ENCODE measurements at regions not wholly inside any gene's neighbourhood (a gene's known extent, or its start where the extent isn't known, plus 50 kb on each side); places are given as distances from the start of the nearest gene placed in this dataset.

DNA sequence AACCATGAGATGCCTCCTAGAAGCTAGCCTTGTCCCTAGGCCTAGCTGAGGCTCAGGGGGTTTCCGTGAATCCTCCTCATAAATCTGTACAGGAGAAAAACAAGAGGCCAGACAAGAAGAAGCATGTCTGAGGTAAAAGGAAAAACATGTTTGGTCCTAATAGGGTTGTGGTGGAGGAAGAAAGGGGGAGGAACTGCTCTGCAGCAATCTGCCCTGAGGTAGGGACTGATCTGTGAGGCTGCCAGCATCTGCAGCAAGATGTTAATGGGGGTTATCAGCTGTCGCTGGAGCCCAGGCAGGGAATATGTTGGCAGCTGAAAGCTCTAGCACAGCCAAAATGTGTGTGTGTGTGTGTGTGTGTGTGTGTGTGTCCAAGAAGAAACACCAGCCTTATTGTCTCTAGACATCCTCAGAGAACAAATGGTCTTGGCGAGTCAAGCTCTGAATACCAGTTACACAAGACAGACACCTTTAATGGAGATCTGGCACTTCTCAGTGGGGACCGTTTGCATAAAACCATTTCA is 218.5 kb downstream of the NUAK1 start:
- DNase-seq (ENCODE audit: low spot score) (no peak), FAIRE-seq (no peak)

DNA sequence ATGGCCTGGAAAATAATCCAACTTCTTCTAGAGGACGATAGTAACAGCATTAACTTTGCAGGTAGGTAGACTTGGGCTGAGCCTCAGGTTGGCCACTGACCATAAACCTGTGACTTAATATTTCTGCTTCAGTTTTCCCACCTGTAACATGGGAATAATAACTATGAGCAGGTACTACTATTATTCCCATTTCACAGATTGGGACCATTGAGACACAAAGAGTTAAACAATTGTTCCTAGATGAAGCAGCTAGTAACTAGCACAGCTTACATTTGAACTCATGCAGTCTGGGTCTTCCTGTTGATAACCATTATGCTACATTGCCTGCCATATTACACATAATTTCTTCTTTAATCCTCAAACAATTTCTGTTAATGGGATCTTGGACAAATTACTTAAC is 217.7 kb downstream of the NUAK1 start:
- FAIRE-seq: no peak
- no peak for DNase-seq (ENCODE audit: low spot score)

DNA sequence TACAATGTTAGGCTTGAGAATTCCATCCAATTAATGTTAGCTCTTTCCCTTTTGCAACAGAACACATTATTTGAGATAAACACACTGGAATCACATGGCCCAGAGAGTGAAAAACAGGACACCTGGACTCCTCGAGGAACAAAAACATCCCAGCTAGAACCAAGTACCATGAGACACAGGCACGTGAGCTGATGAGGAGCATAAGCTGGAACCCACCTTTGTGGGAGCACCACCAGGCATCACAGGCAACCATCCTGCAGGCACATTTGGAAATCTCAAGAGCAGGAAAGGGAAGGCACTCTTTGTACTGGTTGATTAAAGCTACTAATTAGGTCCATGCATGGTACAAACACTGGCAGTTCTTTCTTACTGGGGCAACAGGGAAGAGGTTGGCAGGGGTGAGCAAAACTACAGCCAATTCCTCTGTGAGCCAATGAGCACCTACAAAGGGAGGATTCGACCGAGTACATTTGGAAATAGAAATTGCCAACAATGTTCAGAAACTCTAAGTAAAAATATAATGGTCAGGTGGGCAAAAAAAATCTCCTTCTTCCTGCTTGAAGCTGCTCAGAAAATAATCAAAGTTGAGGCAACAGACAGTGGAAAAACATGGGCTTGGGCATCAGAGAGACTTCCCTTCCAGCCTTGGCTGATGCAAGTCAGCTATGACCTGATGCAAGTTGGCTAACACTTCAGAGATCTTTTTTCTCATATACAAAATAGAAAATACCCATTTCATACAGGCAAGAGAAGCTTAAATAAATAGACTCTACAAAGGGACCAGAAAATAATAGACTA is 216.7 kb downstream of the NUAK1 start:
- DNase-seq (ENCODE audit: low spot score): no peak
- no peak for FAIRE-seq

DNA sequence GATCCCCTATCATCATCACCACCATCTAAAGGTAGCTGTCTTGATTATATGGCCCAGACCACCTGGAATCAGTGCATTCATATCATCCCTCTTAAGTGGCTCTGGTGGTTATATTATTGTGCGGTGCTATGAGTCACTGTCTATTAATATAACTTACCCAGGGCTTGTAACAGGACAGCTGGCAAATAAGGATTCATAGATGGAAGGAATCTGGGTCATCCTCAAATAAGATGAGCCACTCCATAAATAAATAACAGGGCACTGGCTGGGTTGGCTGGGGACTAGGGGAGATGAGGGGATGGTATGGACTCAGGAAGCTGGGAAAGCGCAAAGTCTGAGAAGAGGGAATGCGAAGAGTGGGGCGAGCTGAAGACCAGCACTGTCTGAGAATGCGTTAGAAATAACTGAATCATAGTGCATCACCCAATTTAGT is 216.1 kb downstream of the NUAK1 start:
- FAIRE-seq: no peak
- DNase-seq (ENCODE audit: low spot score): peak; percentile 65

DNA sequence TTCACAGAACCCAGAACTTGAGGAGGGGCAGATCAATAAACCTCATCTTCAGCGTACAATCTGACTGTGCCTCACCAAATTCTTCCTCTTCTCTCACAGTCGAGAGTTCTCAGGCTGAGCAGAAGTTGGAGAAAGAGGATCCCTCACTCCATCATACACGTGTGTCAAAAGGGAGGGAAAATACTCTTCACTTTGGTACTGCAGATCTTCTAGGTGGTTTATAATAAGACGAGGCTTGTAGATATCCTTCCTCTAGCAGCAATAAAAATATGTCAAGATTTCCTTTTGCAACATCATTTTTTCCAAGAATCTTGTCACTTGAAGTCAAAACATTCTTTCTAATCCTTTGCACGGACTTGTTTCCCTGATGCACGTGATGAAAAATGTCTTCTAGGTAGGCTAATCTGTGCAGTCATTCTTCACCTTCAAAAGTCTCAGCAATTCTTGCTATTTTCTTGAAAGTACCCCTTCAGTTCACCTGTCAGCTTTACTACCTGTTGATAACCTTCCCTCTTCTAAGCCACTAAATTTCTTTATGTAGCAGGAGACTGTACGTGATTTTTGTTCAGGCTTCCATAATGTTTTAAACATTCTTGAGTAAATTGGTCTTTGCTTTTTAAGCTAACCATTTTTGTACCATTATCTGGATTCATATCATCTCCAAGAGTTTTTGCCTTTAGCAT is 214.1 kb downstream of the NUAK1 start:
- no peak for DNase-seq (ENCODE audit: low spot score)
- FAIRE-seq: no peak

DNA sequence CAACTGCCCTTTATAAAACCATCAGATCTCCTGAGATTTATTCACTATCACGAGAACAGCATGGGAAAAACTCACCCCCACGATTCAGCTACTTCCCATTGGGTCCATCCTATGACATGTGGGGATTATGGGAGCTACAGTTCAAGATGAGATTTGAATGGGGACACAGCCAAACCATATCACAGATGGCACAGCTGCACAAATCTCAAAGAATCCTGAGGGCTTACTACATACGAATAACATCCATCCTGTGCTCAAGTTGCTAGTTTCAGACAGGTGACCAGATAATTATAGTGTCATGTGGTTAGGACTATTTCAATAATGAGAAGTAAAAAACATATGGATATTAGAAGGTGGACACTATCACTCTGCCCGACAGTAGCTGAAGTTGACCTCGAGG is 211.2 kb downstream of the NUAK1 start:
- no peak for DNase-seq (ENCODE audit: low spot score)
- no peak for FAIRE-seq

DNA sequence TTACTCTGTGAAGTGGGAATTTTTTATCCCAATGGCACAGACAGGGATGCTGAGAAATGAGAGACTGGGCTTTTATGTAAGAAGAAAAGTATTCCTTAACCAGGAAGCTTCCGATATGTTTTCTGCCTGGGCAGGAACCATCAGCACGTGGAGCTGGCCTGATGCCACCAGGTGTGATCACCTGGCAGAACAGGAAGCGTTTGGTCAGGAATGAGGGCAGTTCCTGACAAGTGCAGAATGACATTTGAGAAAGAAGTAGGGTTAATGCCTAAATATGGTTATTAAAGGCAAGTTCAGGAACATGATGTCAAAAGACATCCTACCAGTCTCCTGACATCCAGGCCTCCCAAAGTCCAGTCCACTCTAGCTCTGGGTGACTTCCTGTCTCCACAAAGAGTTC is 210.3 kb downstream of the NUAK1 start:
- no peak for DNase-seq (ENCODE audit: low spot score)
- no peak for FAIRE-seq

DNA sequence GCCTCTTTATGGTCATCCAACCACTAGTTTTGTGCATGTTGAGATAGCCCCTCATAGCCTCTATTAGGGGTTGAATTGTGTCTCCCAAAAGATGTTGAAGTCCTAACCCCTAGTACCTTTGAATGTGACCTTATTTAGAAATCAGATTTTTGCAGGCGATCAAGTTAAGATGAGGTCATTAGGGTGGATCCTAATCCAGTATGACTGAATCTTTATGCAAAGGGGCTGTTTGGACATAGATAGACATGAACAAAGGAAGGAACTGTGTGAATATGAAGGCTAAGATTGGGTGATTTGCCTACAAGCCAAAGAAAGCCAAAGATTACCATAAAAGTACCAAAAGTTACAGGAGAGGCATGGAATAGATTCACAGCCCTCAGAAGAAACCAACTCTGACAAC is 209.6 kb downstream of the NUAK1 start:
- no peak for FAIRE-seq

DNA sequence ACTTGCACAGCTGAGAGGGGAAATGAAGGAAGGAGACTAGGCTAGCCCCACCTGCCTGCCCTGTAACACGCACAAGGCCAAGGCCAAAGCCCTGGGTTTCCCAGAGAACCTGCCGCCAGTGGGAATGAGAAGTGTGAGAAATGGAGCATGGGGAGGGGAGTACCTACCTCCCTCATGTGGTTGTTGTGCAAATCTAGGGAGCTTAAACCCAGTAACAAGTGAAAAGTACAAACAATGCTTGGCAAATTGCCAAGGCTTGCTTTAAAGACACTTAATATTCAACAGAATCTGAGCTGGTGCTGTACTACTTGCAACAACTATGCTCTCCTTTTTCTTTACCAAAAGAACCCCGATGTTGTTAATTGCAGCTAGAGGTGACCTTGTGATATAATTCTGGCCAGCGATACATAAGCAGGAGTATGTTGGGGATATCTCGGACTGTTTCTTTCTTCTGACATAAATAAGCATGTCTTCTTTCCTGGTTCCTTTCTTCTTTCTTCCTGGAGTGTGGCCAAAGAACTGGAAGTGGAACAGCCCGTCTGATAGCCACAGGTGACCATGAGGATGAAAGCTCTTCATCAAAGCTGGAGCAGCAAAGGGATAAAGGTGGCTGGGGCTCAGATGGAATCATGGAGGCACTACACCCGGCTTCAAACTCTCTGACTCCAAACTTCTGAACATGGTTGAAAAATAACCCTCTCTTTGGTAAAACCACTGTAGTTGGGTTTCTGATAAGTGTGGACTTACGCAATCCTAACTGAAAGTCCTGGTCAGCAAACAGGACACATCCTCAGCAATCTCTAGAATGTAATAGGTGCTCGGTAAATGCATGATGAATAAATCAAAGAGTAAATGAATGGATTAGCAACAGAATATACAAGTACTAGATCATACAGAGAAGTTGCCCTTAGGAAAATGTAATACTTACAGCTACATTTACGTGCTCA is 207.9 kb downstream of the NUAK1 start:
- DNase-seq (ENCODE audit: low spot score) (no peak), FAIRE-seq (no peak)

More for the DNA sequence above, 209.6 kb downstream of the NUAK1 start:
- no peak for DNase-seq (ENCODE audit: low spot score)

DNA sequence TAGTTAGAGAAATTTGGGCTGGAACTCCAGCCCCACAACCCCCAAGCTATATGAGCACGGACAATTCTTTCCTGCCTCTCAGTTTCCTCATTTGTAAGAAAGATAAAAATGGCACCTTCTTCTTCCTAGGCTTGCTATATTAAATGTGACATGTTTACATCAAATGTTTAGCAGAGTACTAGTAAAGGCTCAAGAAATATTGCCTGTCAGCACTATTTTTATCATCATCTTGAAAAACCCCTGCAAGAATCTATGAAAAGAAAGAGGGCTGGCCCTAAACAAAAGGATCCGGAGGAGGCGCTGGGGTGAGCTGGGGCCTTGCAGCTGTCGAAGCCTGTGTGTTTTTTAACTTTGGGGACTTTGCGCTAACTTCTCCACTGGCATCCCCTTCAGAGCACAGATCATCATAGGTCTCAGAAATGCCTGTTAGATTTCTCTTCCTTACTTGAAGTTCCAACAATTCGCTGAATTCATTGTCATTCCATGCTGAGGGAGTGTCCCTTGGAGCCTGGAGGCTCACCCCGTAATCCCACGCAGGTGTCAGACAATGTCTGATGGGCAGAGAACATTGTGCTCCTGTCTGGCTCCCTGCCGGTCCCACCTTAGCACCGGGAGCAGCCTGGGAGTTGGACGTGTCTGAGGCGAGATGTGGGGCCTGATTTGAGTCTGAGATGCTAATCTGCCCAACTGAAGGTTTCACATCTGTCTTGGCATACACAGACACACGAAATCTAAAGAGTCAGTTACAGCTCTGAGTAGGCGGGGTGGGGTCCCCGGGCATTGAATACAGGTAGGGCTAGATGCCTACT is 206.8 kb downstream of the NUAK1 start:
- no peak for DNase-seq (ENCODE audit: low spot score)
- no peak for FAIRE-seq

DNA sequence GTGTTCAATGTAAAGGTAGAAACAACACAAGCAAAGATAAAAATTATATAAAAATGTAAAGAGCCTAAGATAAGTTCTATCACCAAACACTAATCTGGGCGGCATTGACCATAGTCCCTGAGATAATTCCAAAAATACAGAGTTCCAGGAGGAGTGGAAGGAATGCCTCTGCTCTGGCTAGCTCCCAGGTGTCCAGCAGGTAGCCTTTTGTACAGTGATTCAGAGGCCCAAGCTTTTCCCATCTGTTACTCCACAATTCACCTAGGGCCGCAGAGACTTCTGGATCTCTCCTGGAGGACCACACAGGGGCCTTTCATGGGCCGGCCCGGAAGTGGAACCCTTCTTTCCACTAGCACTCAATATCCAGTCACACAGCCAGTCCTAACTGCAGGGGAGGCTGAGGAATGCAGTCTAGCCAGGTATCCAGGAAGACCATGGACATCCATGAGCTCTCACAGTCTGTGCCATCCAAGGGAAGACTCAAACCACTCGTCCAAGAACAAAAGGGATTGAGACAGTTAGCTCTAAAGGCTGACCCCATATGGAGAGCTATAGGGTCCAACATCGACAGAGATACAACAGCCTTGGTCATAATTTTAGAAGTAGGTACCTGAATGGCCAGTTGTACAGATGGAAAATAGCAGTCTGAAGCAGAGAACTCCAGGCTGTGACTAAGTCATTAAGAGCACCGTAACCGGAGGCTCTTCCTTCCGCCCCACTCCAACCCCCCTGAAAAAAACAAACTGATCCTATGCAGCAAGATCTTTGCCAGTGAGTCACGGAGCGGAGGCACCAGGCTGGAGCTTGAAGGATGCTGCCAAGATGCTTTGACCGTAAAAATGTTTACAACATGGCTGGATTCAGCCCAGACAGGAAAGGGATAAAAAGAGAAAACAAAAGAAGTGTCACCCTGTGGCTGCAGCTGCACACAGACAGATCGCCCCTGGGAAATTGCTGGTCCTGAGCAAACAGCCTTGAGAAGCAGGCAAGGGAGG is 204.8 kb downstream of the NUAK1 start:
- FAIRE-seq: no peak

DNA sequence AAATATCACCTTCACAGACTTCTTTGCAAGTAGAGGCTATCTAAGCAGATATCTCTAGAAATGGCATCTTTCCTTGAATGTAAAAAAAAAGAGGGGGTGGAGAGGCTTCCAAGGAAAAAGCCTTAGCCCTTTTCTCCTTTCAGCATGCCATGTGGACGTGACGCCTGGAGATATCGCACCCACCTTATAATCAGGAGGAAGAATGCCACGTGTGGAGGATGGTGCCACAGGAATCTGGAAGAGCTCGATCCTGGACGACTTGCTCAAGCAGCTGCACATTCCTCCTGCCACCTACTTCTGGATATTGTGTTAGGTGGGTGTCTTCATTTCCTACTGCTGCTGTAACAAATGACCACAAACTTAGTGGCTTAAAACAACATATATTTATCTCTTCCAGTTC is 203.6 kb downstream of the NUAK1 start:
- no peak for FAIRE-seq

More for the DNA sequence above, 204.8 kb downstream of the NUAK1 start:
- DNase-seq (ENCODE audit: low spot score): peak; percentile 82

DNA sequence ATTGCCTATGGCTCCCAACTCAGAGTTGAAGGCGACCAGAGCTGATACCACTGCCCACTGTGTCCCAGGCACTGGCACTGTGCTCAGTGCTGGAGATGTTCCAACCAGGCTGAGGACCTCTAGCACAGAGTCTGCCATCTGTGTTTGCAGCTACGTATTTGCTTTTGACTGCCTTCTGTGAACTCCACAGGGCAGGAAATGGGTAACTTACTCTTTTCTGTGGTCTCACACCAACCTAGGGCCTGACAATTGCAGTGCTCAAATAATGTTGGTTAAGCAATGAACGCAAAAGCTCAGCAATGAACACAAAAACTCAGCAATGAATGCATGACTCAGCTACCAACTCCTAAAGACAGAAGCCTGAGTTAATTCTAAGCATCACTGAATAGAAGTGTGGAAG is 202.8 kb downstream of the NUAK1 start:
- DNase-seq (ENCODE audit: low spot score) (no peak), FAIRE-seq (no peak)

More for the DNA sequence above, 203.6 kb downstream of the NUAK1 start:
- DNase-seq (ENCODE audit: low spot score): peak; percentile 50

DNA sequence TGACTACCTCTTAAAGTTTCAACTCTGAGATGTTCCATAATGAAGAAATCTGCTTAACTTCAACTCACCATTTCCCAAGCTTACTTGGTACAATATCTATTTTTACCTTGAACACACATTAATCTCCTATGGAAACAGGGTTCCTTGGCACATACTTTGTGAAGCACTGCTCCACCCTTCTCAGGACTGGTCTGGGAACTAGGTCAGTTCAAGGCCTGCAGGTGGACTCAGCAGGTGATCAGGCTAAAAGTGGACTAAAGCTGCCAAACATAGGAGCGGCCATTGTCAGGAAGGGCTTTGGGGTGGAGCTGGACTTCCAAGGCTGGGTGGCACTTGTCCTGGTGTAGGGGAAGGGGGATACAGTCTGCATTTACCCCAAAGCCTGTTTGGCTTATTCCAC is 202.3 kb downstream of the NUAK1 start:
- DNase-seq (ENCODE audit: low spot score) (no peak), FAIRE-seq (no peak)

DNA sequence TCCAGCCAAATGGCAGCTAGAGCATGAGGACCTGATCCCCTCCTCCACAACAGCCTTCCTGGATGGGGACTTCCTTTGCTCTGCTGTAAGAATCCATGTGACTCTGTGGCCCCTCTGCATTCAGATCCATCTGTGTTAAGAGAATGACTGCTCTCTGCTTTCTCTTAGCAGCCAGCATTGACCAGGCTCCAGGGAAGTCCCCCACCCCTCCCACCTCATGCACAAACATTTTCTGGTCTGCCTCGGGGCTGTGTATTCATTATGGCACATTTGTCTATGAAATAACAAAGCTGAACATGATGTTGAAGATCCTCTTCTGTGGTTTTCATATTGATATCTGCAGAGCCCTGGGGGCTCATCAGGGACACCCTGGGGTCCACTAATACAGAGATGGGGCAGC is 201.7 kb downstream of the NUAK1 start:
- FAIRE-seq: no peak
- DNase-seq (ENCODE audit: low spot score): no peak

DNA sequence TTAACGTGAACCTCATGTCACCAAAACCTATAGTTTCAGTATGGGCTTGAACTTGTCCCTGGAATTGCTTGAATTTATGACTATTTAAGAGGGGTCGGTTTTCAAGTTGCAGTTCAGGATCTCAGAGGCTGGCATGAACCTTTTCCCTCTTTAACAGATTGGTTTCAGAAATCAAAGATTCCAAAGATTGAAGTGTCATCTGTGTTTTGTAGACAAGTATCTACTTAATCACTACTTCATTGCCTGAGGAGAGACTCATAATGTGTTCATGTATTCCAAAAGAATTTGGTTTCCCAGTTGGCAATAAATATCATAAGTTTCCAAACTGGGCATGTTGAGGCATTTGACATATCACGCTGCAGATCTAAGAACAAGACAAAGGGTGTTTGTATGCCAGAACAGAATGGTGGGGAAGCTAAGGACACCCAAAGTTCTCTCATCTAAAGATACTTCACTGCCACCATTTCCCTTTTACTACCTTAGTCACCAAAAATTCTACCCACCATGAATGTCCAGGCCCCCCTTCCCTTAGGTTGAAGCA is 199.5 kb downstream of the NUAK1 start:
- FAIRE-seq (no peak), DNase-seq (ENCODE audit: low spot score) (no peak)

DNA sequence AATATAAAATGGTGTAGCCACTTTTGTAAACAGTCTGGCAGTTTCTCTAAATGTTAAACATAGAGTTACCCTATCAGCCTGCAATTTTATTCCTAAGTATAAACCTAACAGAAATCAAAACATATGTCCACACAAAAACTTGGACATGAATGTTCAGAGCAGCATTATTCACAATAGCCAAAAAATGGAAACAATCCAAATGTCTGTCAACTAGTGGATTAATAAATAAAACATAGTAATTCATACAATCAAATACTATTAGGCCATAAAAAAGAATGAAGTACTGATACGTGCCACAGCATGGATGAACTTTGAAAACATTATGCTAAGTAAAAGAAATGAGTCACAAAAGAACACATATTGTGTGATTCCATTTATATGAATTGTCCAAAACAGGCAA is 196.5 kb downstream of the NUAK1 start:
- FAIRE-seq: no peak
- no peak for DNase-seq (ENCODE audit: low spot score)

DNA sequence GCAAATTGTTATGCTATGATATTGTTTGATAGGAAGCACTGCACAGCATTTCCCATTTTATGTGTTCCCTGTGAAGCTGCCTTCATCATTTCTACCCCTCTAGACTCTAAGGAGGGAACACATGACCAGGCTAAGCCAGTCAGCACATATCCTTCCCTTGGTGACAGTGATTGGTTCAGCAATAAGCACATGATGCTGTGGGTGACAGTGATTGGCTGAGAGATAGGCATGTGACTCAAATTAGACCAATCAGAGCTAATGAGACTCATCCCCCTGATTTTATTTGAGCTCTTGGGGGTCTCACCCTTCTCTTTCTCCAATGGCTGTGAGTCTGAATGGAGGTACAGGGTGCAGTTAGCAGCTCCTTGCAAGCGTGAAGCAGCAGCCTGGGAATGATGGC is 195.2 kb downstream of the NUAK1 start:
- FAIRE-seq: no peak

DNA sequence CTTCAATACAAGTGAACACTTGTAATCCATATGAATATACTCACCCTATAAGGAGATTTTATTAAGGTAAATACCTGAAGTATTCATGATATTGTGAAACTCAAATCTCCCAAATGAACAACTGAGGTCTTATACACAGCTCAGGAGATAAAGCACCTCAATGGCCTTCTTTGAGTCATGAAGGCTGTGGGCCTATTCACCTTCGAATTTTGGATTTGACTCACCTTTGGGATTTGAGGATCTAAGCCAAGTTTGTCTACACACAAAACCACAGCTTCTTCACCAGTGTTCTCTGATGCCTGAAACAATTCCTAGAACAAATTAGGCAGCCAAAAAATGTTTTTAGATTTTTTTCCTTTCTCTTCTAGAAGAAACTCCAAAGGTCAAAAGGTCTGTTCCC is 194.1 kb downstream of the NUAK1 start:
- FAIRE-seq (no peak), DNase-seq (ENCODE audit: low spot score) (no peak)

More for the DNA sequence above, 195.2 kb downstream of the NUAK1 start:
- DNase-seq (ENCODE audit: low spot score): no peak
